ENCODE measurements at regions not wholly inside any gene's neighbourhood (a gene's known extent, or its start where the extent isn't known, plus 50 kb on each side); places are given as distances from the start of the nearest gene placed in this dataset.
"Not testable (repeated sequence)": the region's sequence is repeated elsewhere in the genome, so short reads cannot be mapped to it uniquely, and the experiment has no call there.

GRCh38 chr3:125692361-125692760 lies 97.1 kb upstream of the OSBPL11 start:
- WGBS, result 91% methylated on average over 13 of the region's 13 CpGs
- H3K9me3 ChIP-seq (ENCODE audit: control insufficient read depth in 2 of 2, insufficient read depth in 1 of 2, low read length in 1 of 2), result no peaks in the 10 kb centered on the region
- DNase-seq (ENCODE audit: low read depth in 6 of 9, low spot score in 9 of 9), result no peak
- no peaks in the 10 kb centered on the region for H3K27me3 ChIP-seq (ENCODE audit: control insufficient read depth in 2 of 2, insufficient read depth in 1 of 2, low read length in 1 of 2)
- no peak overlapping the region for H3K4me3 ChIP-seq (ENCODE audit: low read length in 2 of 2)
- no peaks in the 10 kb centered on the region for H3K4me1 ChIP-seq (ENCODE audit: control insufficient read depth in 2 of 2, insufficient read depth in 2 of 2, low read length in 2 of 2)
- H3K36me3 ChIP-seq (ENCODE audit: control insufficient read depth in 2 of 2, insufficient read depth in 2 of 2, low read length in 1 of 2), result no peaks in the 10 kb centered on the region
- H3K27ac ChIP-seq (ENCODE audit: low read depth in 1 of 2, low read length in 1 of 2), result no peak overlapping the region

DNA sequence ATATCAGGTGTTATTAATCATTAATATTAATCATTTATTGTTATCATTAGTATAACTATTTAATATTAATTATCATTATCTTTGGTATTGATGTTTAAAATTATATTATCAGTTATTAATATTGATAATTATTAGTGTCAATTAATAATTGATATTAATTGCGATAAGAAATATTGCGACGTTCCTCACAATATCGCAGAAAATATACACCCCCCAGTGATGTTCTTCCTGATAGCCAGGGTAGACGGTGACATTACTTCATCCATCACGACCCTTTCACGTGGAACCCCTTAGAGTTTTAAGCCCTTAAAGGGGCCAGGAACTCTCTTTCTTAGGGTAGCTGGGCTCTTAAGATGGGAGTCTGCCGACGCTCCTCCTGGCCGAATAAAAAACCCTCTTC lies 98.6 kb upstream of the OSBPL11 start:
- Histone ChIP-seq H3K4me1 (ENCODE audit: control insufficient read depth in 2 of 2, insufficient read depth in 2 of 2, low read length in 2 of 2) (no peaks in the 10 kb centered on the region), H3K4me3 (ENCODE audit: low read length in 2 of 2) (no peak overlapping the region), H3K9me3 (ENCODE audit: control insufficient read depth in 2 of 2, insufficient read depth in 1 of 2, low read length in 1 of 2) (no peaks in the 10 kb centered on the region), H3K36me3 (ENCODE audit: control insufficient read depth in 2 of 2, insufficient read depth in 2 of 2, low read length in 1 of 2) (no peaks in the 10 kb centered on the region), H3K27me3 (ENCODE audit: control insufficient read depth in 2 of 2, insufficient read depth in 1 of 2, low read length in 1 of 2) (no peaks in the 10 kb centered on the region), H3K27ac (ENCODE audit: low read depth in 1 of 2, low read length in 1 of 2) (no peak overlapping the region)
- no peak for DNase-seq (ENCODE audit: low read depth in 6 of 9, low spot score in 9 of 9)
- 97% methylated on average over 10 of the region's 10 CpGs for WGBS

DNA sequence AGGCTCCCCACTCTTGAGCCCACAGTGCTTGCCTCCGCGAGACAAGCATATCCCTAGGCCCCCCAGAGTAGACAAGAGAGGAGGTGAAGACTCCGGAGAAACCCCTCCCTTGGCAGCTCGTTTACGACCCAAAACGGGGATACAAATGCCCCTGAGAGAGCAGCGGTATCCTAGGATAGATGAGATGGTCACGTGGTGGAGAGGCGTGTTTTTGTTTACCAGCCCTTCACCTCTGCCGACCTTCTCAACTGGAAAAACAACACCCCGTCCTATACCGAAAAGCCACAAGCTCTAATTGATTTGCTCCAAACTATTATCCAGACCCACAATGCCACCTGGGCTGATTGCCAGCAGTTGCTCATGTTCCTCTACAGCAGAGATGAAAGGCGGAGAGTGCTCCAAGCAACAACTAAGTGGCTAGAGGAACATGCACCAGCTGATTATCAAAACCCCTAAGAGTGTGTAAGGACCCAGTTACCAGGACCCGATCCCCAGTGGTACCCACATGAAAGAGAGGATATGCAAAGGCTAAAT lies 99.5 kb upstream of the OSBPL11 start:
- WGBS, result 96% methylated on average over 14 of the region's 14 CpGs
- Histone ChIP-seq H3K27me3 (ENCODE audit: control insufficient read depth in 2 of 2, insufficient read depth in 1 of 2, low read length in 1 of 2) (no peaks in the 10 kb centered on the region), H3K9me3 (ENCODE audit: control insufficient read depth in 2 of 2, insufficient read depth in 1 of 2, low read length in 1 of 2) (no peaks in the 10 kb centered on the region), H3K4me3 (ENCODE audit: low read length in 2 of 2) (no peak overlapping the region), H3K36me3 (ENCODE audit: control insufficient read depth in 2 of 2, insufficient read depth in 2 of 2, low read length in 1 of 2) (no peaks in the 10 kb centered on the region), H3K27ac (ENCODE audit: low read depth in 1 of 2, low read length in 1 of 2) (no peak overlapping the region), H3K4me1 (ENCODE audit: control insufficient read depth in 2 of 2, insufficient read depth in 2 of 2, low read length in 2 of 2) (no peaks in the 10 kb centered on the region)
- no peak for DNase-seq (ENCODE audit: low read depth in 6 of 9, low spot score in 9 of 9)

DNA sequence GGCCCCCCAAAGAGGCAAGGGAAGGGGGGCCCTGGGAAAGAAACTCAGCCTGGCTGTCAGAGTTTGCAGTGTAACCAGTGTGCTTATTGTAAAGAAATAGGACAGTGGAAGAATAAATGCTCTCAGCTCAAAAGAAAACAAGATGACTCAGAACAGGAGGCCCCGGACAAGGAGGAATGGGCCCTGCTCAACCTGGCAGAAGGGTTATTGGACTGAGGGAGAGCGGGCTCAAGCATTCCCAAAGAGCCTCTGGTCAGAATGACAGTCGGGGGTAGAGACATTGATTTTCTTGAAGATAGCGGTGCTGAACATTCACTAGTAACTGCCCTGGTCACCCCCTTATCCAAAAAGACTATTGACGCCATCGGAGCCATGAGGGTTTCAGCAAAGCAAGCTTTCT lies 100.4 kb upstream of the OSBPL11 start:
- WGBS, result 95% methylated on average over 6 of the region's 6 CpGs
- DNase-seq (ENCODE audit: low read depth in 6 of 9, low spot score in 9 of 9), result no peak
- H3K27ac ChIP-seq (ENCODE audit: low read depth in 1 of 2, low read length in 1 of 2), result no peak overlapping the region

GRCh38 chr3:125697126-125697525 lies 101.8 kb upstream of the OSBPL11 start:
- H3K9me3 ChIP-seq (ENCODE audit: control insufficient read depth in 2 of 2, insufficient read depth in 1 of 2, low read length in 1 of 2); H3K27ac ChIP-seq (ENCODE audit: low read depth in 1 of 2, low read length in 1 of 2); H3K27me3 ChIP-seq (ENCODE audit: control insufficient read depth in 2 of 2, insufficient read depth in 1 of 2, low read length in 1 of 2); H3K4me1 ChIP-seq (ENCODE audit: control insufficient read depth in 2 of 2, insufficient read depth in 2 of 2, low read length in 2 of 2); DNase-seq (ENCODE audit: low read depth in 6 of 9, low spot score in 9 of 9); H3K36me3 ChIP-seq (ENCODE audit: control insufficient read depth in 2 of 2, insufficient read depth in 2 of 2, low read length in 1 of 2); H3K4me3 ChIP-seq (ENCODE audit: low read length in 2 of 2): not testable (repeated sequence)
- WGBS, result 85% methylated on average over 2 of the region's 2 CpGs

More for the DNA sequence above, 100.4 kb upstream of the OSBPL11 start:
- H3K9me3 ChIP-seq (ENCODE audit: control insufficient read depth in 2 of 2, insufficient read depth in 1 of 2, low read length in 1 of 2), result no peaks in the 10 kb centered on the region
- no peaks in the 10 kb centered on the region for H3K36me3 ChIP-seq (ENCODE audit: control insufficient read depth in 2 of 2, insufficient read depth in 2 of 2, low read length in 1 of 2)
- H3K27me3 ChIP-seq (ENCODE audit: control insufficient read depth in 2 of 2, insufficient read depth in 1 of 2, low read length in 1 of 2), result no peaks in the 10 kb centered on the region
- H3K4me3 ChIP-seq (ENCODE audit: low read length in 2 of 2), result no peak overlapping the region
- no peaks in the 10 kb centered on the region for H3K4me1 ChIP-seq (ENCODE audit: control insufficient read depth in 2 of 2, insufficient read depth in 2 of 2, low read length in 2 of 2)

- 92% methylated on average over 13 of the region's 13 CpGs for WGBS
- not testable (repeated sequence) for DNase-seq (ENCODE audit: low read depth in 6 of 9, low spot score in 9 of 9); H3K36me3 ChIP-seq (ENCODE audit: control insufficient read depth in 2 of 2, insufficient read depth in 2 of 2, low read length in 1 of 2); H3K27me3 ChIP-seq (ENCODE audit: control insufficient read depth in 2 of 2, insufficient read depth in 1 of 2, low read length in 1 of 2); H3K9me3 ChIP-seq (ENCODE audit: control insufficient read depth in 2 of 2, insufficient read depth in 1 of 2, low read length in 1 of 2); H3K4me1 ChIP-seq (ENCODE audit: control insufficient read depth in 2 of 2, insufficient read depth in 2 of 2, low read length in 2 of 2); H3K4me3 ChIP-seq (ENCODE audit: low read length in 2 of 2); H3K27ac ChIP-seq (ENCODE audit: low read depth in 1 of 2, low read length in 1 of 2)
Measured at GRCh38 chr3:125697979-125698640, 102.8 kb upstream of the OSBPL11 start.

DNA sequence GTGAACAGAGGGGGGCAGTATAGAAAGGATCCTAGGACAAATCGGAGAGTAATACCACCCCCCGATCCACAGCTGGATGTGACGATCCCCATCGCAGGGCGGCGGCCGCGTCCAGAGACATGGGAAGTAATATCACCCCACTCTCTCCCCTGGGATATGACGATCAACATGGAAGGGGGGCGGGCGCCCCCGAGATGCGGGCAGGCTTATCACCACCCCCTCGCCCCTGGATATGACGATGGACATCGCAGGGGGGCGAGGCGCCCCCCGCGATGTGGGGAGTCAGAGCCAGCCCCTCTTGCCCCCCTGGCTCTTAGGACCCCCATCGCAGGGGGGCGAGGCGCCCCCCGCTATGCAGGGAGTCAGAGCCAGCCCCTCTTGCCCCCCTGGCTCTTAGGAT lies 120.4 kb upstream of the OSBPL11 start:
- no peaks in the 10 kb centered on the region for H3K27me3 ChIP-seq (ENCODE audit: control insufficient read depth in 2 of 2, insufficient read depth in 1 of 2, low read length in 1 of 2)
- no peak for DNase-seq (ENCODE audit: low read depth in 6 of 9, low spot score in 9 of 9)
- WGBS, result 97% methylated on average over 24 of the region's 24 CpGs

GRCh38 chr3:125732151-125732550 lies 136.9 kb upstream of the OSBPL11 start:
- H3K4me3 ChIP-seq (ENCODE audit: low read length in 2 of 2); H3K27me3 ChIP-seq (ENCODE audit: control insufficient read depth in 2 of 2, insufficient read depth in 1 of 2, low read length in 1 of 2); DNase-seq (ENCODE audit: low read depth in 6 of 9, low spot score in 9 of 9); H3K9me3 ChIP-seq (ENCODE audit: control insufficient read depth in 2 of 2, insufficient read depth in 1 of 2, low read length in 1 of 2); H3K27ac ChIP-seq (ENCODE audit: low read depth in 1 of 2, low read length in 1 of 2); H3K4me1 ChIP-seq (ENCODE audit: control insufficient read depth in 2 of 2, insufficient read depth in 2 of 2, low read length in 2 of 2); H3K36me3 ChIP-seq (ENCODE audit: control insufficient read depth in 2 of 2, insufficient read depth in 2 of 2, low read length in 1 of 2): not testable (repeated sequence)
- WGBS, result 93% methylated on average over 11 of the region's 11 CpGs

More for the DNA sequence above, 120.4 kb upstream of the OSBPL11 start:
- no peaks in the 10 kb centered on the region for H3K4me1 ChIP-seq (ENCODE audit: control insufficient read depth in 2 of 2, insufficient read depth in 2 of 2, low read length in 2 of 2)
- H3K27ac ChIP-seq (ENCODE audit: low read depth in 1 of 2, low read length in 1 of 2), result no peak overlapping the region
- no peak overlapping the region for H3K4me3 ChIP-seq (ENCODE audit: low read length in 2 of 2)
- H3K9me3 ChIP-seq (ENCODE audit: control insufficient read depth in 2 of 2, insufficient read depth in 1 of 2, low read length in 1 of 2), result no peaks in the 10 kb centered on the region
- no peaks in the 10 kb centered on the region for H3K36me3 ChIP-seq (ENCODE audit: control insufficient read depth in 2 of 2, insufficient read depth in 2 of 2, low read length in 1 of 2)

- H3K9me3 ChIP-seq (ENCODE audit: control insufficient read depth in 2 of 2, insufficient read depth in 1 of 2, low read length in 1 of 2); H3K4me1 ChIP-seq (ENCODE audit: control insufficient read depth in 2 of 2, insufficient read depth in 2 of 2, low read length in 2 of 2); H3K4me3 ChIP-seq (ENCODE audit: low read length in 2 of 2); DNase-seq (ENCODE audit: low read depth in 6 of 9, low spot score in 9 of 9); H3K27me3 ChIP-seq (ENCODE audit: control insufficient read depth in 2 of 2, insufficient read depth in 1 of 2, low read length in 1 of 2); H3K27ac ChIP-seq (ENCODE audit: low read depth in 1 of 2, low read length in 1 of 2); H3K36me3 ChIP-seq (ENCODE audit: control insufficient read depth in 2 of 2, insufficient read depth in 2 of 2, low read length in 1 of 2): not testable (repeated sequence)
- 95% methylated on average over 11 of the region's 11 CpGs for WGBS
Measured at GRCh38 chr3:125741991-125742718, 146.9 kb upstream of the OSBPL11 start.

Data from thymus (tissue), 11 donors.